ENCODE measurements at regions not wholly inside any gene's neighbourhood (a gene's known extent, or its start where the extent isn't known, plus 50 kb on each side); places are given as distances from the start of the nearest gene placed in this dataset.

GRCh38 chr2:6487765-6488164 is 377.9 kb downstream of the CMPK2 start:
- DNase-seq: no peak

DNA sequence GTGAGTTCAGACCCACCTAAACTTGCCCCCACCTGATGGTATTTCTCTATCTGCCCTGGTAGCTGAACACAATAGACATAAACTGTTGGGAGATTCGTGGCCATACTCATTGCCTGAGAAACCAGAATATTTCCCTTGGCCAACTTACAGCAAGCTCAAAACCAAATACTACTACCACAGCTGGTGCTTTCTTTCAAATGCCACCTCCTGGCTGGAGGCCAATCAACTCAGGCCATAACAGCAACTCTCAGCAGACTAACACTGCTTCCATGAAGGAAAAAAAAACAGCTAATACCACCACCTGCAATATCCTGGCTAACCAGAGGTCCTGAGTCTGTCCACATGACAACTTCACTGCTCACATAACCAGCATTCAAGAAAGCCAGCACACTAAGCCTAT is 373.1 kb downstream of the CMPK2 start:
- no peak for DNase-seq

- DNase-seq: no peak
These were observed 372.4 kb downstream of the CMPK2 start for GRCh38 chr2:6493266-6493665.

DNA sequence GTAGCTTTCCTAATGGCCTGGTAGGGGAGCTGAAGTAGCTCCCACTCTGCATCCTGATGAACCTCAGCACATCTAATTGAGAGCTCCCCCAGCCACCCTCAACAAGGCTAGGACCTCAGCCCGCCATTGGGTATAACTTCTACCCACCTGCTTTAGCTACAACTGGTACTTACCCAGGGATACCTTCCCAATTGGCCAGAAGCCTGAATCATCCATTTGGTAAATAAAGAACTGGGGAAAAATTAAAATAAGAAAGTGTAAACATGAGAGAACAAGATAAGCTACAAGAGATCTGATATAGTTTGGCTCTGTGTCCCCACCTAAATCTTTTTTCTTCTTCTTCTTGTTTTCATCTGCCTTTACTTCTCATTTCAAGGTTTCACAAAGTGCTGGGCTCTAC is 372.0 kb downstream of the CMPK2 start:
- DNase-seq: no peak

DNA sequence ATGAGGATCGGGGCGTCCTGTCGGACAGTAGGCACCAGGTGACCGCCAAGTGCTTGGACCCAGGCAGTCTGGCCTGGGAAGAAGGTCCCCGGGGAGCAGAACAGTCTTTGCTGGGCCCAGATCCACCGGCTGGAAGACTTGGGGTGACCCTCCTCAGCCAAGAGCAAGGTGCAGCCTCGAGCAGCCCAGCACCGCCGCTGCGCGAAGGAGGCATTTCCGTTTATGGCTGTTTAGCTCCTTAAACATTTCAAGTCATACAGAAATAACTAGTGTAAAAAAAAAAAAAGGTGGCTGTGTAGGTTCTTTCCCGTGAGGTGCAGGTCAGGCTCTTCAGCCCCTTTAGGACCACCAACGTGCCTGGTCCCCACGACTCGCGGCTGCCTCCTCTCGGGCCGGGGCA is 370.2 kb downstream of the CMPK2 start:
- no peak for DNase-seq

DNA sequence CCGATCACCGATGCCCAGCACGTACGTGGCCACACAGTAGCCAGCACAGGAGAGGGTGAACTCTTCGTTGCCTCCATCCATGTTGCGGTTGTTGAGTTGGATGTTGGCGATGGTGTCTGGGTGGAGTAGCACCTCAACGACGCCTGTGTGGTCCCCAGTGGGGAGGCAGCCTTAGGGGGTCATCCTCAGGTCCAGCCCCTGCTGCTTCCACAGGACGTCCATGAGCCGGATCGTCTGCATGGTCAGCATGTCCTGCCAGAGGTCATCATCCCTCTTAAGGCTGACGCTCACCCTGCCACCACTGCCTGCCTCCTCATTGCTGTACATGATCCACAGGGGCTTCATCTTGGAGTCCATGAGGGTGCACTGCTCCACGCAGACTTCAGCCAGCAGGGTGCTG is 369.3 kb downstream of the CMPK2 start:
- DNase-seq: no peak

GRCh38 chr2:6497048-6497447 is 368.7 kb downstream of the CMPK2 start:
- no peak for DNase-seq

GRCh38 chr2:6498841-6499240 is 366.9 kb downstream of the CMPK2 start:
- DNase-seq: no peak

DNA sequence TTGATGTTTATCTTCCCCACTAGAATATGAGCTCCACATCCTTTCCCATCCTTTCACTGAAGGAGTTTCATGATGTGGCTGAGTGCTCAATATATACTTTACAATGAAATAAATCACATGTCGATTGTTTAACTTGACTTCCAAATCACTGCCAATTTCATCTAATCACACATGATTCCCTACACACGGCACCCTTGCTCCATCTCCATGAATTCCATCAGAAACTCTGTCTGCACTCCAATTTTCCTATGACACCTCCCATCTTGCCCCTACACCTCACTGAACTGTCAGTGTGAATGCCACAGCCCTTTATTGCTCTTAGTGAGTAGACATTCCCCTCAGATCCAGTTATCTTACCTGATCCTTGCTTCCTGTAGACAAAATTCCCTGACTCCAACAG is 366.0 kb downstream of the CMPK2 start:
- no peak for DNase-seq

DNA sequence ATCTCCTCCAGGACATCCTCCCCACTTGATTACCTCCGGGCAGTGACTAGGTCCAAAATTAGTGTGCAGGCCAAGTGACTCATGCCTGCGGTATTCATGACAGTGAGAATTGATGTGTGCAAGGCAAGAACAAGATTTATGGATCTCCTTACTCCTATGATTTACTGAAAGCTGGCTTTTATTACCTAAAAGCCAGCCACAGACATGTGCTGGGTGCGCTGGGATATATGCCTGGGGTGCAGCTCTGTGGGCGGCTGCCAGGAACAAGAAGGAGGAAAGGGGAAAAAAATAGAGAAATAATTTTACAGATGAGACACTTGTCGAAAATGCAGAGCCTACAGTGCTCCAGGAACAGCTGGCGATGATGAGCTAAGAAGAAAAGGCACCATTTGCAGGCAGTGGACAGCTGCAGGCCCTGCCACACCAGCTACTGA is 359.3 kb downstream of the CMPK2 start:
- DNase-seq: no peak

DNA sequence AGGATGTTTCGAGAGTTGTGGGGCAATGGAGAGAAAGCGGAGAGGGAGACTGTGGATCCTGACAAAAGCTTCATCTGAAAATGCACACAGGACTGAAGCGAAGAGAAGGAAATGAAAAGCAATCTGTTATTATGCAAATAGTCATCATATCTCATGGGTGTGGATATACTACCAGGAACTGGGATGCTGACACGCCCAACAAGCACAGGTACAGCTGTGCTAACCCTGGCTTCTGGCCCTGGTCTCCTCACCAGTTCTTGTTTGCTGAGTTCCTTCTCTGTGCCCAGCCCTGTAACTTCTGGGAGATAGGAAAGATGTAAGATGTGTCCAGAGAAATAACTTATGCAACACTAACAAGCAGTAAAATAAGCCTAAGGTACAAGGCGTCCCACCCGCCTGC is 358.8 kb downstream of the CMPK2 start:
- no peak for DNase-seq

DNA sequence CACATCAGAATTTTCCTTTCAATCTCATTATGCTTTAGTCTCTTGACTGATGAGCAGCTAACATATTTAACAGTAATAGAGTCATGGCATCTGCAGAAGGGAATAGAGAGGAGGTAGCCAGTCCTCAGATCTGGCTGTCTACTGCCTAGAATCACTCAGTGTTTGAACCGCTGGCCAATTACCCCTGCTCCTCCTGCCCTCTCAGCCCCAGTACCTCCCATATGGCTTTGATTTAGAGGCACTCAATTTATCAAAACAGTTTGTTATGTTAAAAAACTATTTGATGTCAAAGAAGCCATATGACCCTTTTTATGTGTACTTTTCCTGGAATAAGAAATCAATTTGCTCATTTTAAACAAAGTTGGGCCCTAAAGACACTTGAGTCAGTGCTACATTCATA is 355.2 kb downstream of the CMPK2 start:
- no peak for DNase-seq

- no peak for DNase-seq
These were observed 353.1 kb downstream of the CMPK2 start for GRCh38 chr2:6512589-6512988.

DNA sequence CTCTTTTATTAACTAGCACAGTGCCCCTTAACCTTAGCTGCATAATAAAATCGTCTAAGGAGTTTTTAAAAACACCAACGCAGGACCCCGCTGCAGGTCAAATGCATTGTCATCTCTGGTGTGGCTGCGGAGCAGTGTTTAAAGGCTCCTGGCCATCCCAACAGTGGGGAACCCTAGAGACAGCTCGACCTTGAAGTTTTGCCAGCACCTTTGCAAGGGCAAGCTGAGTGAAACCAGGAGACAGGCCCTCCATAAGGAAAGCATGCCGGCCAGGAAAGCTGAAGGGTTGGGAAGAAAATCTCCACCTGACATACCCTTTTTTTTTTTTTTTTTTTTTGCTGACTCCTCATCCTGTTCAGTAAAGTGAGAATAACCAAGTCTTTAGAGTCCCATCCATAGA is 349.0 kb downstream of the CMPK2 start:
- no peak for DNase-seq

DNA sequence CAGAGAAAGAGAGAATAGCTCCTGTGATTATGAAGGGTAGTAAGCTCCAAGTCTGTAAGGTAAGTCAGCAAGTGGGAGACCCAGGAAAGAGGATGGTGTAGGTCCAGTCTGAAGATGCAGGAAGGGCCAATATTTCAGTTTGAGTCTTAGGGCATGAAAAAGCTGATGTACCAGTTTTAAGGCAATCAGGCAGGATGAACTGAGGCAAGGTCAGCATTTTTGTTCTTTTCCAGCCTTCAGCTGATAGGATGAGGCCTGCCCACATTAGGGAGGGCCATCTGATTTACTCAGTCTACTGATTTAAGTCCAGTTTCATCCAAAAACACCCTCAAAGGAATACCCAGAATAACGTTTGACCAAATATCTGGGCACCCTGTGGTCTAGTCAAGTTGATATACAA is 347.3 kb downstream of the CMPK2 start:
- DNase-seq: no peak

- DNase-seq: no peak
These were observed 342.2 kb downstream of the CMPK2 start for GRCh38 chr2:6523476-6523875.

DNA sequence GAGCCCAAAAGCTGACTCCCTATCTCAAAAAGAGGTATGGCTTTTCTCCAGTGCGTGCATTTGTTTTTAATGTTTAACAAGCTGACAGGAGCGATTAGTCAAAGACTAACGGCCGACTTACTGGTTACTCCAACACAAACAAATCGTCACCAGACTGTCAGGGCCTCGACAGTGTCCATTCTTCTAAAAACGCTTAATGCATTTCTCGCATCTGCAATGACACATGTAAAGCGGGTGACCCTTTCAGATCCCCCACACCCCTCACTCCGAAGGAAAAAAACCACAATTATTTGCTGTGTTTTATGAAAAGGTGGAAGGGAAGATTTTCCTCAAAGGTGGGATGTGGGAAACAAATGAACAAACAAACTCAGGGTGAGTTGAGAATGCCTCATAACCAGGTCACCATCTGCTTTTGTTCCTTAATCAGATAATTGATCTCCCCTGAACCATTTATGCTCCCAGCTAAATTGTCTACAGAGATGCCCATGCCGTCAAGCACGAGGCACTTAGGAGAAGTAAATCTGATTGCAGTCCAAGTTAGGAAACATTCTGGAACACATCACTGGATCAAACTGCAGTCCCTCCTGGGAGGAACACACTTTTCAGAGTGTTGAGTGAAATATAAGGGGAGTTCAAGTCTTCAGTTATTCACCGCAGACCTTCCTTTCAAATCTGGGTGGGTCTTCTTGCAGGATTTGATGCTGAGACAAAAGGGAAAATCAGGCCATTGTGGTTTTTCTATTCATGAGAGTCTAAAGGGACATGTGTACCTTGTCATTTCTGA is 340.8 kb downstream of the CMPK2 start:
- DNase-seq: no peak

GRCh38 chr2:6525475-6525964 is 340.2 kb downstream of the CMPK2 start:
- no peak for DNase-seq

DNA sequence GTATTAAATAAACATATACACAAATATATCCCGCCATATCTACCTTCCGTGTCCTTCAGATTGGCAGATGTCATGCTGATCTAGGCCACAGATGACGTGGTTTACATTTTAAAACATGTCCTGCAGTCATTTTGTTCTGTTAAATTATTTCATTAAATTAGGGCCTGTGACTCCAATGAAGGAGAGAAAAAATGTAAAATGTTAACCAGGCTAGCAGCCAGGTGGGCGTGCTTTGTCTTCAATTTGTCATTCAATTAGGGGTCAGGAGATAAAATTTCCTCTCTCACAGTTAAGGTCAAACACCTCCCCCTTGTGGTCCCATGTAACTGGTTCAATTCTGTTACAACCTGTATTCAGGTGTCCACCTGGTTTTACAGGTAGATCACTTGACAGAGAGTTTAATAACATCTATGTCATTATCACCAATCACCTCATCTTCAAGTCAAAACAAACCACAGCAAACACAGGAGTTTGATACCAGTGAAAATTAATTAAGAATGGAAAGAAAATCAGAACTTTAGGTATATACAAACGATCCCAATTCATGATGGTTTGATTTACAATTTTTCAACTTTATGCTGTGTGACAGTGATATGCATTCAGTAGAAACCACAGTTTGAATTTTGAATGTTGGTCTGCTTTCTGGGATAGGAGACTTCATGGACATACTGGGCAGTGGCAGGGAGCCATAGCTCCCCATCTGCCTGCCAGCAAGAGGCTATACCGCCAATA is 339.4 kb downstream of the CMPK2 start:
- DNase-seq: no peak

GRCh38 chr2:6531304-6531703 is 334.4 kb downstream of the CMPK2 start:
- DNase-seq: no peak

- no peak for DNase-seq
These were observed 330.1 kb downstream of the CMPK2 start for GRCh38 chr2:6535572-6535971.

DNA sequence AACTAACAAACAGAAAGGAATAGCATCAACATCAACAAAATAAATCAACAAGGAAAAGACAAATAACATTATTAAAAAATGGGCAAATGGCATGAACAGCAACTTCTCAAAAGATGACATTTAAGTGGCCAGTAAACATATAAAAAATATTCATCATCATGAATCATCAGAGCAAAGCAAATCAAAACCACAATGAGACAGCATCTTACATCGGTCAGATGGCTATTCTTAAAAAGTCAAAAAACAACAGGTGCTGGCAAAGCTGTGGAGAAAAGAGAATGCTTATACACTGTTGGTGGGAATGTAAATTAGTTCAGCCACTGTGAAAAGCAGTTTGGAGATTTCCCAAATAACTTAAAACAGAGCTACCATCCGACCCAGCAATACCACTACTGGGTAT is 327.1 kb downstream of the CMPK2 start:
- no peak for DNase-seq

DNA sequence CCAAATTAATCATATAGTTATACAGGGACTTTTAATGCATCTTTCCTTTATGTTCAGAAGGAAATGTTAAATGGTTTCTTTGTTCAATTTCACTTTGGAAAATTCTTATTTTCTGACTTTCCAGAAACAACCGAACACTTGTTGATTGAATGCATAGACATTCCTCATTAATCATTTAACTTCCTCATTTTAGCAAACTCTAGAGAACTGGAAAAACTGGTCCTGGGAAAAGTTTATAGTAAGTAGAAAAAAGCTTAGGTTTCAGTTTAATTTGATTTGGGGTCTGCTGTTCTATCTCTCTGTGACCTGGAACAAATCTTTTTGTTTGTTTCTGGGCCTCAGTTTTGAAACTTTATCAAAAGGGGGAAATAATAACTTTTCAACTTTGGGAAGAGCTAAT is 320.4 kb downstream of the CMPK2 start:
- DNase-seq: no peak

DNA sequence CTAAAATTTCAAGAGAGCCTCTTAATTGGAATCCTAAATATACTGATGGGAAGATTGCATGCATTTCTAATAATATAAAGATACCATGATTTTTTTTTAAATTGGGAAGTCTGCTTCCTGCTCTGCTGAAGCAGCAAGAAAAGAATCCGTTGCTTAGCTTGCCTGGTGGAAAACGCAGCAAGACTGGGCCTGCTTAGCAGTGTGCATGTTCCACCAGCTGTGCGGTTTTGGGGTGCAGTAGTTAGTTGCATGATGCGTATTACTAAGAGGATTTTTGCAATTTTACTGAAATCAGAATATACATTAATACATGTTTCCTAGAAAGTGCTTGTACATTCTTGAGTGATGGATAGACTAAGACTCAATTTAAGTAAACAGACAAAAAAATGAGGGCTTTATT is 319.9 kb downstream of the CMPK2 start:
- DNase-seq: no peak

DNA sequence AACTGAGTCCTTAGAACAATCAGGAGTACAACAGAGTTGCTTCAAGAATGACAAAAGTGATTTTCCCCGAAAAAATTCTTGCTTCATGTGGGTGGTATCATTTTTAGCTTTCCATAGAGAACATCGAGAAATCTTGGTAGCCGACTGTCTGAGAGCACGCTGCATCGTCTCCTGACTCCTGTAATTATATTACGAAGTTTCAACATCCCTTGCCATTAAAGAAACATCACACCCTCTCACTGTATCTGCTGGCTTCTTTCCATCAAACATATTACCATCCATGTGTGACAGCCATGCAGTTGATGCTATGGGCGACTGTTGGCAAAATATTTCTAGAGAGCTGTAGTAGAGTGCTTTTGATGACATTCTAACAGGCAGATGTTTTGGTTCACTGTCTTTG is 311.2 kb downstream of the CMPK2 start:
- no peak for DNase-seq

All from OCI-M1 (cell line).